Mesenchymal stem cell (in vitro differentiated cells and primary cell): ENCODE measurements at regions not wholly inside any gene's neighbourhood (a gene's known extent, or its start where the extent isn't known, plus 50 kb on each side); places are given as distances from the start of the nearest gene placed in this dataset.
A peak's percentile ranks its signal among the peaks of the same experiment; 100 is the strongest.

Experiments
- DNase-seq: peaks from one replicate; pipeline ENCODE4 v3.0.0-alpha.2; 2013
- H2AFZ ChIP-seq: one replicate; pipeline ENCODE4 v1.6.1; 2013; ENCODE audit warnings: low read depth, mild to moderate bottlenecking, control low read depth, inconsistent platforms, low read length, moderate library complexity
- H2AK5ac ChIP-seq: 2 replicates; pipeline ENCODE4 v1.6.1; 2013; ENCODE audit warnings: low read length, moderate library complexity, mild to moderate bottlenecking, inconsistent platforms; ENCODE audit not compliant: severe bottlenecking
- H2BK120ac ChIP-seq: one replicate; pipeline ENCODE4 v1.6.1; 2013; ENCODE audit warnings: low read depth, mild to moderate bottlenecking, inconsistent platforms, low read length, moderate library complexity
- H2BK12ac ChIP-seq, 2 experiments: one replicate each; pipeline ENCODE4 v1.6.1; 2013; ENCODE audit warnings: inconsistent platforms in 2 of 2, low read length in 2 of 2, mild to moderate bottlenecking in 2 of 2, moderate library complexity in 2 of 2, control low read depth in 1 of 2
- H2BK15ac ChIP-seq: one replicate; pipeline ENCODE4 v1.6.1; 2013; ENCODE audit warnings: mild to moderate bottlenecking, low read depth, inconsistent platforms; ENCODE audit not compliant: poor library complexity, severe bottlenecking
- H2BK5ac ChIP-seq: 2 replicates; pipeline ENCODE4 v1.6.1; 2013; ENCODE audit warnings: low read depth, mild to moderate bottlenecking, low read length, control low read depth, inconsistent platforms; ENCODE audit not compliant: poor library complexity, severe bottlenecking
- H3K14ac ChIP-seq, 2 experiments: one replicate each; pipeline ENCODE4 v1.6.1; 2013; ENCODE audit warnings: inconsistent platforms in 2 of 2, low read length in 2 of 2, control low read depth in 1 of 2, mild to moderate bottlenecking in 1 of 2, moderate library complexity in 1 of 2
- H3K18ac ChIP-seq, 2 experiments: one replicate each; pipeline ENCODE4 v1.6.1; 2013; ENCODE audit warnings: inconsistent platforms in 2 of 2, low read length in 2 of 2, control low read depth in 1 of 2, low read depth in 1 of 2, mild to moderate bottlenecking in 1 of 2
- H3K23ac ChIP-seq, 2 experiments: one replicate each; pipeline ENCODE4 v1.6.1; 2013; ENCODE audit warnings: inconsistent platforms in 2 of 2, low read length in 2 of 2, mild to moderate bottlenecking in 2 of 2, moderate library complexity in 2 of 2, control low read depth in 1 of 2
- H3K27ac ChIP-seq: 2 replicates; pipeline ENCODE4 v1.5.1; 2013; ENCODE audit warnings: mild to moderate bottlenecking, moderate library complexity, low read length, control low read depth, inconsistent platforms; ENCODE audit not compliant: poor library complexity, severe bottlenecking
- H3K27me3 ChIP-seq, 2 experiments: 2 replicates each; pipeline versions ENCODE4 v1.6.1 to v1.7.0; 2013; ENCODE audit warnings: low read length in 2 of 2, mild to moderate bottlenecking in 2 of 2, moderate library complexity in 2 of 2, control low read depth in 1 of 2, inconsistent platforms in 1 of 2; ENCODE audit not compliant: control insufficient read depth in 1 of 2, insufficient read depth in 1 of 2
- H3K36me3 ChIP-seq, 2 experiments: 2 replicates each; pipeline versions ENCODE4 v1.6.1 to v1.7.0; 2013; ENCODE audit warnings: low read length in 2 of 2, control low read depth in 1 of 2, inconsistent platforms in 1 of 2, low read depth in 1 of 2, mild to moderate bottlenecking in 1 of 2; ENCODE audit not compliant: insufficient read depth in 2 of 2, control insufficient read depth in 1 of 2
- H3K4ac ChIP-seq, 2 experiments: one replicate each; pipeline ENCODE4 v1.6.1; 2013; ENCODE audit warnings: inconsistent platforms in 2 of 2, low read length in 2 of 2, mild to moderate bottlenecking in 2 of 2, moderate library complexity in 2 of 2, control low read depth in 1 of 2, low read depth in 1 of 2
- H3K4me1 ChIP-seq: 2 replicates; pipeline ENCODE4 v1.6.1; 2013; ENCODE audit warnings: low read depth, low read length, control low read depth; ENCODE audit not compliant: control insufficient read depth, insufficient read depth
- H3K4me2 ChIP-seq: 2 replicates; pipeline ENCODE4 v1.6.1; 2013; ENCODE audit warnings: low read length, mild to moderate bottlenecking, inconsistent platforms; ENCODE audit not compliant: poor library complexity, severe bottlenecking
- H3K4me3 ChIP-seq, 2 experiments: 2 replicates each; pipeline versions ENCODE4 v1.5.1 to v1.7.0; 2013; ENCODE audit warnings: low read length in 2 of 2, mild to moderate bottlenecking in 2 of 2, control low read depth in 1 of 2, low read depth in 1 of 2; ENCODE audit not compliant: insufficient read depth in 1 of 2
- H3K79me1 ChIP-seq: replicated peaks from 2 replicates; pipeline ENCODE4 v1.6.1; 2013; ENCODE audit warnings: mild to moderate bottlenecking, control low read depth, low read length, inconsistent platforms; ENCODE audit not compliant: poor library complexity, severe bottlenecking
- H3K9ac ChIP-seq: 2 replicates; pipeline ENCODE4 v1.7.0; 2013; ENCODE audit warnings: mild to moderate bottlenecking, low read length, moderate library complexity
- H3K9me3 ChIP-seq: 2 replicates; pipeline ENCODE4 v1.7.0; 2013; ENCODE audit warnings: mild to moderate bottlenecking, low read length; ENCODE audit not compliant: control insufficient read depth
- H4K8ac ChIP-seq: one replicate; pipeline ENCODE4 v1.6.1; 2013; ENCODE audit warnings: inconsistent platforms, mild to moderate bottlenecking, low read length, moderate library complexity
- H4K91ac ChIP-seq: one replicate; pipeline ENCODE4 v1.6.1; 2013; ENCODE audit warnings: mild to moderate bottlenecking, low read length, inconsistent platforms
- WGBS: methylation state at CpG from one replicate; pipeline ENCODE4 v1.1.7; 2013; ENCODE audit warnings: mixed read lengths; 5-methylcytosine and 5-hydroxymethylcytosine counted together

GRCh38 chr2:58968885-58969284, 727.8 kb upstream of the FANCL start:
- H3K14ac ChIP-seq, result no peak overlapping the region
- no peak overlapping the region for H2BK15ac ChIP-seq
- H2BK12ac ChIP-seq, result no peak overlapping the region
- no peaks in the 10 kb centered on the region for H3K27me3 ChIP-seq
- H2BK120ac ChIP-seq, result peak overlapping the region; percentile 66
- no peak overlapping the region for H4K8ac ChIP-seq
- H3K9me3 ChIP-seq, result no peaks in the 10 kb centered on the region
- no peak overlapping the region for H3K4me2 ChIP-seq
- H2AK5ac ChIP-seq, result no peak overlapping the region
- no peak overlapping the region for H2BK5ac ChIP-seq
- no peak overlapping the region for H3K23ac ChIP-seq
- no peak overlapping the region for H3K9ac ChIP-seq
- H3K4me1 ChIP-seq, result no peaks in the 10 kb centered on the region
- no peak overlapping the region for H3K27ac ChIP-seq
- no peak for DNase-seq
- H3K36me3 ChIP-seq, result no peaks in the 10 kb centered on the region
- H3K79me1 ChIP-seq, result no peaks in the 10 kb centered on the region
- WGBS, result 80% methylated on average over 1 of the region's 2 CpGs
- H3K4ac ChIP-seq, result no peak overlapping the region
- no peak overlapping the region for H3K18ac ChIP-seq
- no peak overlapping the region for H2AFZ ChIP-seq
- no peak overlapping the region for H3K4me3 ChIP-seq
- H4K91ac ChIP-seq, result no peak overlapping the region

- Histone ChIP-seq H2BK5ac (no peak overlapping the region), H3K9ac (no peak overlapping the region), H3K36me3 (no peaks in the 10 kb centered on the region), H3K14ac (no peak overlapping the region), H2BK12ac (no peak overlapping the region), H4K8ac (no peak overlapping the region), H3K4ac (no peak overlapping the region), H3K79me1 (no peaks in the 10 kb centered on the region), H3K27ac (no peak overlapping the region), H3K4me2 (no peak overlapping the region), H3K4me1 (no peaks in the 10 kb centered on the region), H2BK120ac (no peak overlapping the region), H2AK5ac (no peak overlapping the region), H3K27me3 (no peaks in the 10 kb centered on the region), H3K18ac (no peak overlapping the region), H3K4me3 (no peak overlapping the region), H3K23ac (no peak overlapping the region), H3K9me3 (no peaks in the 10 kb centered on the region), H4K91ac (no peak overlapping the region), H2BK15ac (no peak overlapping the region), H2AFZ (no peak overlapping the region)
- DNase-seq, result no peak
- 91% methylated on average over 5 of the region's 5 CpGs for WGBS
Observed at GRCh38 chr2:58967736-58968135, 726.6 kb upstream of the FANCL start.

- no peaks in the 10 kb centered on the region for H3K79me1 ChIP-seq
- H4K91ac ChIP-seq, result no peak overlapping the region
- H2BK15ac ChIP-seq, result no peak overlapping the region
- H3K27me3 ChIP-seq, result no peaks in the 10 kb centered on the region
- no peaks in the 10 kb centered on the region for H3K36me3 ChIP-seq
- no peak overlapping the region for H2BK120ac ChIP-seq
- H3K14ac ChIP-seq, result no peak overlapping the region
- H2AK5ac ChIP-seq, result no peak overlapping the region
- H3K23ac ChIP-seq, result no peak overlapping the region
- no peak overlapping the region for H3K18ac ChIP-seq
- H3K9ac ChIP-seq, result no peak overlapping the region
- no peak for DNase-seq
- no peak overlapping the region for H3K4ac ChIP-seq
- no peak overlapping the region for H2AFZ ChIP-seq
- H3K4me3 ChIP-seq, result no peak overlapping the region
- no peak overlapping the region for H3K4me2 ChIP-seq
- no peak overlapping the region for H4K8ac ChIP-seq
- H2BK5ac ChIP-seq, result no peak overlapping the region
- no peaks in the 10 kb centered on the region for H3K9me3 ChIP-seq
- H3K4me1 ChIP-seq, result no peaks in the 10 kb centered on the region
- H2BK12ac ChIP-seq, result no peak overlapping the region
- 83% methylated on average over 1 of the region's 2 CpGs for WGBS
- no peak overlapping the region for H3K27ac ChIP-seq
Observed at GRCh38 chr2:58965602-58966001, 724.5 kb upstream of the FANCL start.

- H3K9me3 ChIP-seq, result no peaks in the 10 kb centered on the region
- H3K36me3 ChIP-seq, result no peaks in the 10 kb centered on the region
- no peak overlapping the region for H2BK120ac ChIP-seq
- no peak overlapping the region for H3K27ac ChIP-seq
- H3K23ac ChIP-seq, result no peak overlapping the region
- H4K91ac ChIP-seq, result no peak overlapping the region
- H2BK12ac ChIP-seq, result no peak overlapping the region
- H3K18ac ChIP-seq, result no peak overlapping the region
- 95% methylated on average over 8 of the region's 8 CpGs for WGBS
- DNase-seq, result no peak
- H2BK5ac ChIP-seq, result no peak overlapping the region
- no peak overlapping the region for H2AK5ac ChIP-seq
- H3K4ac ChIP-seq, result no peak overlapping the region
- no peak overlapping the region for H2AFZ ChIP-seq
- no peaks in the 10 kb centered on the region for H3K79me1 ChIP-seq
- H2BK15ac ChIP-seq, result no peak overlapping the region
- H3K9ac ChIP-seq, result no peak overlapping the region
- no peaks in the 10 kb centered on the region for H3K4me1 ChIP-seq
- H3K27me3 ChIP-seq, result no peaks in the 10 kb centered on the region
- H3K14ac ChIP-seq, result no peak overlapping the region
- H4K8ac ChIP-seq, result no peak overlapping the region
- no peak overlapping the region for H3K4me3 ChIP-seq
- H3K4me2 ChIP-seq, result no peak overlapping the region
Observed at GRCh38 chr2:58959996-58960395, 718.9 kb upstream of the FANCL start.
